Heart left ventricle (tissue), 16 donors: ENCODE measurements at regions not wholly inside any gene's neighbourhood (a gene's known extent, or its start where the extent isn't known, plus 50 kb on each side); places are given as distances from the start of the nearest gene placed in this dataset.

Experiments
- ATAC-seq, 4 donors: fragments of 200-7000 bp; cut with Tn5 transposase; one replicate each; pipeline ENCODE4 v1.9.1; 2020 to 2022; ENCODE audit warnings: moderate library complexity in 4 of 4, mild to moderate bottlenecking in 3 of 4, moderate number of reproducible peaks in 1 of 4
- DNase-seq, 5 donors: peaks; one replicate each; pipeline ENCODE4 v3.0.0-alpha.2; 2020
- H3K27ac ChIP-seq, 12 donors: fragments of 200-600 bp; sonication (generic) in 4 of 12; one replicate each; pipeline versions ENCODE4 v1.5.0 to v1.8.0; 2016 to 2022; ENCODE audit warnings: mild to moderate bottlenecking in 2 of 12
- H3K27me3 ChIP-seq, 9 donors: fragments of 200-600 bp; sonication (generic) in 2 of 9; one replicate each; pipeline versions ENCODE4 v1.5.1 to v1.8.0; 2016 to 2022; ENCODE audit warnings: mild to moderate bottlenecking in 3 of 9
- H3K36me3 ChIP-seq, 9 donors: fragments of 200-600 bp; sonication (generic) in 2 of 9; one replicate each; pipeline versions ENCODE4 v1.5.0 to v1.8.0; 2018 to 2022; ENCODE audit warnings: mild to moderate bottlenecking in 2 of 9
- H3K4me1 ChIP-seq, 12 donors: fragments of 200-600 bp; sonication (generic) in 4 of 12; one replicate each; pipeline versions ENCODE4 v1.5.0 to v1.8.0; 2016 to 2022; ENCODE audit warnings: mild to moderate bottlenecking in 3 of 12
- H3K4me3 ChIP-seq, 12 donors: fragments of 200-600 bp; sonication (generic) in 4 of 12; one replicate each; pipeline versions ENCODE4 v1.5.0 to v1.8.0; 2017 to 2022; ENCODE audit warnings: mild to moderate bottlenecking in 9 of 12, moderate library complexity in 4 of 12
- H3K9me3 ChIP-seq, 12 donors: fragments of 200-600 bp; sonication (generic) in 4 of 12; one replicate each; pipeline versions ENCODE4 v1.5.0 to v1.8.0; 2016 to 2022; ENCODE audit warnings: mild to moderate bottlenecking in 1 of 12
- CTCF ChIP-seq, 12 donors: fragments of 200-600 bp; sonication (generic) in 4 of 12; IDR thresholded peaks; one replicate each; pipeline versions ENCODE4 v1.5.0 to v1.8.0; 2018 to 2022; ENCODE audit warnings: antibody characterized with exemption in 12 of 12, mild to moderate bottlenecking in 5 of 12
- POLR2A ChIP-seq, 2 donors: fragments of 450-650 bp; IDR thresholded peaks; one replicate each; pipeline ENCODE4 v1.6.1; 2017; ENCODE audit warnings: antibody characterized with exemption in 2 of 2, mild to moderate bottlenecking in 2 of 2, moderate library complexity in 2 of 2
- WGBS, 4 donors: extraction: QIAGEN DNeasy Blood & Tissue Kit in 2 of 4; methylation state at CpG; one replicate each; pipeline versions ENCODE4 v1.1.5 to v1.1.7; 2013 to 2018; 5-methylcytosine and 5-hydroxymethylcytosine counted together
- intact Hi-C, 10 donors: fragments of 100-400 bp; cut with DNase I; formaldehyde crosslinking; loops; one replicate each; pipeline versions ENCODE4 v1.11.1 to v1.14.2; 2022
- donor health status: ischemic (EF 13 %, LVEDD 7.1; RV severe dilation, severe dysfunction).
- donor health status: healthy with polysubstance abuse.
- donor health status: DM: no; HTN: yes; CAD: no.
- donor health status: DM: no; HTN: no; CAD: no.
- donor health status: ischemic (EF 25% LVEDD 6.9; RV normal size, moderate dysfunction).
- donor health status: ischemic (EF 25% LVEDD 5.7; RV mildly dilated, moderate dysfunction).
- donor health status: healthy.
- donor health status: DM: yes; HTN: yes; CAD: no.
- donor health status: ischemic (EF 35%, LVEDD 5.7; RV mildly dilated, moderate dysfunction).
- donor health status: nonischemic (EF 11% LVEDD 7.7; RV severe dilation, severe dysfunction).
- donor health status: DM: yes; HTN: yes; CAD: no.
- donor health status: PGD.
- donor health status: ischemic (EF 29% LVEDD 5.4; RV normal size, mild dysfunction).
- donor health status: nonischemic (EF 23%, LVEDD 6.1; RV moderate dilation, normal function).

- H3K27ac ChIP-seq = no peak overlapping the region
- DNase-seq (no peak), ATAC-seq (no peak)
- intact Hi-C loops = no loop called here
- H3K27me3 ChIP-seq = no peaks in the 10 kb centered on the region
- no peak for TF ChIP-seq CTCF (IDR thresholded peaks at IDR 0.05)
- TF ChIP-seq POLR2A (IDR thresholded peaks at IDR 0.05) = no peak
- H3K4me1 ChIP-seq = no peaks in the 10 kb centered on the region
- 77 to 89% (median 79%) methylated on average over 3 of the region's 3 CpGs for WGBS, 4 donors
- H3K9me3 ChIP-seq = no peaks in the 10 kb centered on the region
- H3K36me3 ChIP-seq = no peaks in the 10 kb centered on the region
- H3K4me3 ChIP-seq = no peak overlapping the region
These were observed 582.9 kb downstream of the MED13L start for GRCh38 chr12:115694564-115694963.

DNA sequence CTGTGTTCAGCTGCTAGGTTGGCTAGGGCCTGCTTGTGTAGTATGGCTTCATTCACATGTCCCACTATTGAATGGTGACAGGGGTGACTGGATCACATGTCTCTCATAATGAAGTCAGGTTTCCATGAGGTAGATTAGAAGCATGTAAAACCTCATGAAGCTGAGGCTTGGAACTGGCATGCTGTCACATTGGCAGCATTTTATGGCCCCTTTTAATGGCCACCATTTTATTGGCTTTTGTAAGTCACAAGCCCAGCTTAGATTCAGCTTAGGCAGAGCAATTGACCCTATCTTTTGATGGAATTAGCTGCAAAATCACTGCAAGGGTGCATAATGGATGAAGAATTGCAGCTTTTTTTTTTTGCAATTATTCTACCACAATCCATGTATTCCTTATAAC lies 583.5 kb downstream of the MED13L start:
- Histone ChIP-seq H3K4me3 (no peak overlapping the region), H3K27me3 (no peaks in the 10 kb centered on the region), H3K36me3 (no peaks in the 10 kb centered on the region), H3K9me3 (no peaks in the 10 kb centered on the region), H3K4me1 (no peaks in the 10 kb centered on the region), H3K27ac (no peak overlapping the region)
- intact Hi-C loops = no loop called here
- no peak for TF ChIP-seq CTCF (IDR thresholded peaks at IDR 0.05)
- no peak for TF ChIP-seq POLR2A (IDR thresholded peaks at IDR 0.05)
- DNase-seq = no peak
- ATAC-seq = no peak

DNA sequence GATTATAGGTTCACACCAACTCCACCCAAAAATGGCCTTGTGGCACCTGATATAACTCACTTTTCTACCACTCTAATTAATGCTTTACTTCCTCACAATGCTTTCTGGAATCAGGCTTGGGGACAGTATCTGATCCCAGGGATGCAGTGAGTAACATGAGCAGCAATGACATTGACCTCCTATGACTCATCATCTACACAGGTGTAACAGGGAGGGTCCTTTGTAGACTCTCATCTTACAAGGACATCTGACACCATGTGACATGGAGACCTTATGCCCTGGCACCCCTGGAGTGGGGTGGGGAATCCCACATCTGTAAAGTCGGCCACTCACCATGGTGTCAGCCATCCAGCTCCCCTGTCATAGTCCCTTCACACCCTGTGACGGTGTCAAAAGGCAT lies 586.4 kb downstream of the MED13L start:
- no peak for TF ChIP-seq CTCF (IDR thresholded peaks at IDR 0.05)
- TF ChIP-seq POLR2A (IDR thresholded peaks at IDR 0.05) = no peak
- no peaks in the 10 kb centered on the region for H3K27me3 ChIP-seq
- DNase-seq (no peak), ATAC-seq (no peak)
- no peak overlapping the region for H3K27ac ChIP-seq
- WGBS, 4 donors = 79 to 89% (median 84%) methylated on average over 2 of the region's 2 CpGs
- no peaks in the 10 kb centered on the region for H3K9me3 ChIP-seq
- no peaks in the 10 kb centered on the region for H3K36me3 ChIP-seq
- H3K4me1 ChIP-seq = no peaks in the 10 kb centered on the region
- H3K4me3 ChIP-seq = no peak overlapping the region
- intact Hi-C loops = no loop called here

DNA sequence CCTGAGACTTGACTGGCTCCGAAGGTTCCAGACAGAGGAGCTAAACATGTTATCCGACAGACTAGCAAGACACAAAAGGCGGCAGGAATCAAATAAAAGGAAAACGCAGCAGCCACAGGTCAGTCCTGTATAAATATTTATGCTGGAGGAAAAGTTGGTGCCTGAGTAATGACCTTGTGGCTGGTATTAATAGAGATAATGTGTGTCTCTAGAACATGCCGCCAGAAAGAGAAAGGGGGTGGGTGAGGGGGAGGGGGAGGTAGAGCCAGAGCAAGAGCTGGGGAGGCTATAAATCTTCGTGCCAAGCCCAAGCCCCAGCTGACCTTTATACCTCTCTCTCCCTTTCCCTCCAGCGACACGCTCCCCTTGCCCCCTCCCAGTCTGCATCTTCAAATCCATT lies 590.4 kb downstream of the MED13L start:
- ATAC-seq (peak in 1 of 4 donors; percentile 22), DNase-seq (no peak)
- 60 to 65% (median 62%) methylated on average over 8 of the region's 8 CpGs for WGBS, 4 donors

More for the DNA sequence above, 590.4 kb downstream of the MED13L start:
- H3K27me3 ChIP-seq = peaks cover 0 to 6% (median 0%) of the 10 kb centered on the region in 9 donors
- H3K27ac ChIP-seq = no peak overlapping the region
- intact Hi-C loops = no loop called here
- H3K4me3 ChIP-seq = no peak overlapping the region
- H3K9me3 ChIP-seq = no peaks in the 10 kb centered on the region
- no peaks in the 10 kb centered on the region for H3K4me1 ChIP-seq
- no peaks in the 10 kb centered on the region for H3K36me3 ChIP-seq
- no peak for TF ChIP-seq POLR2A (IDR thresholded peaks at IDR 0.05)
- TF ChIP-seq CTCF (IDR thresholded peaks at IDR 0.05) = no peak
